Adrenal gland (tissue), 9 donors: ENCODE measurements at regions not wholly inside any gene's neighbourhood (a gene's known extent, or its start where the extent isn't known, plus 50 kb on each side); places are given as distances from the start of the nearest gene placed in this dataset.

Experiments used
- DNase-seq, 7 donors: peaks; one replicate each; pipeline ENCODE4 v3.0.0-alpha.2; 2019 to 2020
- H3K27ac ChIP-seq, 5 donors: fragments of 200-600 bp; sonication (generic) in 4 of 5; 1 replicate in 3 of 5; 2 replicates in 2 of 5; pipeline versions ENCODE4 v1.5.1 to v1.8.0; 2016 to 2020; ENCODE audit warnings: mild to moderate bottlenecking in 1 of 5
- H3K27me3 ChIP-seq: fragments of 200-600 bp; 2 replicates; pipeline ENCODE4 v1.8.0; 2021
- H3K36me3 ChIP-seq, 2 donors: fragments of 200-600 bp; replicated peaks in 1 of 2; 1 replicate in 1 of 2; 2 replicates in 1 of 2; pipeline versions ENCODE4 v1.5.1 to v1.8.0; 2018 to 2022
- H3K4me1 ChIP-seq, 2 donors: fragments of 200-600 bp; replicated peaks in 1 of 2; 1 replicate in 1 of 2; 2 replicates in 1 of 2; pipeline versions ENCODE4 v1.5.1 to v1.8.0; 2018 to 2021
- H3K4me3 ChIP-seq, 4 donors: fragments of 200-600 bp; sonication (generic) in 3 of 4; one replicate each; pipeline ENCODE4 v1.5.1; 2016 to 2018
- H3K9me3 ChIP-seq, 3 donors: fragments of 200-600 bp; sonication (generic) in 1 of 3; replicated peaks in 1 of 3; 1 replicate in 2 of 3; 2 replicates in 1 of 3; pipeline versions ENCODE4 v1.5.1 to v1.8.0; 2016 to 2021
- POLR2A ChIP-seq, 2 donors: fragments of 450-650 bp; IDR thresholded peaks; one replicate each; pipeline ENCODE4 v1.6.1; 2017; ENCODE audit warnings: antibody characterized with exemption in 2 of 2, mild to moderate bottlenecking in 2 of 2, moderate library complexity in 1 of 2
- WGBS, 4 donors: extraction: QIAGEN DNeasy Blood & Tissue Kit in 2 of 4; methylation state at CpG; one replicate each; pipeline versions ENCODE4 v1.1.5 to v1.1.7; 2013 to 2017; 5-methylcytosine and 5-hydroxymethylcytosine counted together
- intact Hi-C, 2 donors: fragments of 100-400 bp; cut with DNase I; formaldehyde crosslinking; loops; one replicate each; pipeline versions ENCODE4 v1.14.1 to v1.15.0; 2022 to 2023
- TF ChIP-seq, protein P1 (sequence below), 6 experiments: fragments of 450-650 bp in 4 of 6; fragments of 200-600 bp in 2 of 6; sonication (generic) in 1 of 6; IDR thresholded peaks; 1 replicate in 5 of 6; 2 replicates in 1 of 6; pipeline versions ENCODE4 v1.5.1 to v1.8.0; 2016 to 2021; ENCODE audit warnings: antibody characterized with exemption in 6 of 6, mild to moderate bottlenecking in 2 of 6, moderate library complexity in 1 of 6
- donor health status: healthy with polysubstance abuse.
- donor health status: Bipolar disorder and iron deficiency.
- donor health status: DM: yes; HTN: yes; CAD: no.
- donor health status: DM: no; HTN: no; CAD: no.
- donor health status: DM: no; HTN: no; CAD: no.

DNA sequence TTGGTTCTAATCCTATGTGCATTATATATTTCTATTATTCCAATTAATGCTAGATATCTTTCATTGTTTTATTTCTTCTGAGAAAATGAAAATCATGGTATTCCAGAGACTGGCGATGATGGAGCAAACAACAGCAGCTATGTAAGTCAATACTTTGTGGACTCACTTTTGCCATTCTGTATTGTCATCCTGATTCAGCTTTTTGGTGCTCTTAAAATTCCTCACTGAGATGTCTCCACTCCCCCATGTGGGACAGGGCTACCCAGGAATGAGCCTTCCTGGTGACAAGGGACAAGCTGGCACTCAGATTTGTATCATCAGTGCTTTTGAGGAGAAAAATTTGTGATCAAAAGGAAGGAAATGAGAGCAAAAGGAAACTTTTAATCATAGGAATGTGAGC lies 56.7 kb upstream of the XCR1 start:
- no peak overlapping the region for H3K4me3 ChIP-seq
- TF ChIP-seq POLR2A (IDR thresholded peaks at IDR 0.05): no peak
- TF ChIP-seq, protein P1, sequence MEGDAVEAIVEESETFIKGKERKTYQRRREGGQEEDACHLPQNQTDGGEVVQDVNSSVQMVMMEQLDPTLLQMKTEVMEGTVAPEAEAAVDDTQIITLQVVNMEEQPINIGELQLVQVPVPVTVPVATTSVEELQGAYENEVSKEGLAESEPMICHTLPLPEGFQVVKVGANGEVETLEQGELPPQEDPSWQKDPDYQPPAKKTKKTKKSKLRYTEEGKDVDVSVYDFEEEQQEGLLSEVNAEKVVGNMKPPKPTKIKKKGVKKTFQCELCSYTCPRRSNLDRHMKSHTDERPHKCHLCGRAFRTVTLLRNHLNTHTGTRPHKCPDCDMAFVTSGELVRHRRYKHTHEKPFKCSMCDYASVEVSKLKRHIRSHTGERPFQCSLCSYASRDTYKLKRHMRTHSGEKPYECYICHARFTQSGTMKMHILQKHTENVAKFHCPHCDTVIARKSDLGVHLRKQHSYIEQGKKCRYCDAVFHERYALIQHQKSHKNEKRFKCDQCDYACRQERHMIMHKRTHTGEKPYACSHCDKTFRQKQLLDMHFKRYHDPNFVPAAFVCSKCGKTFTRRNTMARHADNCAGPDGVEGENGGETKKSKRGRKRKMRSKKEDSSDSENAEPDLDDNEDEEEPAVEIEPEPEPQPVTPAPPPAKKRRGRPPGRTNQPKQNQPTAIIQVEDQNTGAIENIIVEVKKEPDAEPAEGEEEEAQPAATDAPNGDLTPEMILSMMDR (IDR thresholded peaks at IDR 0.05): no peak
- 88 to 100% (median 96%) methylated on average over 1 of the region's 1 CpG for WGBS, 4 donors
- H3K27me3 ChIP-seq: no peaks in the 10 kb centered on the region
- intact Hi-C loops: loop anchor here (10.0 kb wide), 2 partner anchors 291 to 319 kb away; partner anchors contain the start of gene CCR5 (in 1 of the 2)
- no peak for DNase-seq
- no peak overlapping the region for H3K27ac ChIP-seq
- H3K4me1 ChIP-seq: no peaks in the 10 kb centered on the region
- no peaks in the 10 kb centered on the region for H3K36me3 ChIP-seq
- no peaks in the 10 kb centered on the region for H3K9me3 ChIP-seq

DNA sequence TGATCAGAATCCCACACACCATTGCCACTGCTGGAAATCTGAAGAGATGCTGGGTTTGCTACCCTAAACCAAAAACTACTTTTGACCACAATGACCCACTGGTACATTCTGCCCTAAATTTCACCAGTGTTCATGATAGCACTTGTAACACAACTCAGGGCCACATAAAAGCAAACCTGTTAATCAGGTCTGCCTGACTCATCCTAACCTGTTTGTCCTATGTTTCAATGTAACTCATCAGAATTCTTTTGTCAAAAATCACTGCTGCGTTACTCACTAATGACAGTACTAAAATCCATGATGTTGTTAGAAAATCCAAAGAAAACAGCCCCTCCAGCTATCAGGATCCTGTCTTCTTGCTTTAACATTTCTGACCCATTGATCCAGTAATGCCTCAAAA lies 55.6 kb upstream of the XCR1 start:
- Histone ChIP-seq H3K4me3 (no peak overlapping the region), H3K9me3 (no peaks in the 10 kb centered on the region), H3K36me3 (no peaks in the 10 kb centered on the region), H3K27ac (no peak overlapping the region), H3K4me1 (no peaks in the 10 kb centered on the region), H3K27me3 (no peaks in the 10 kb centered on the region)
- TF ChIP-seq POLR2A (IDR thresholded peaks at IDR 0.05): no peak
- TF ChIP-seq, protein P1 (IDR thresholded peaks at IDR 0.05): no peak
- intact Hi-C loops: loop anchor here (10.0 kb wide), 2 partner anchors 292 to 318 kb away; partner anchors contain the start of gene CCR5 (in 1 of the 2)
- WGBS, 4 donors: 93 to 100% (median 96%) methylated on average over 1 of the region's 1 CpG
- DNase-seq: no peak

DNA sequence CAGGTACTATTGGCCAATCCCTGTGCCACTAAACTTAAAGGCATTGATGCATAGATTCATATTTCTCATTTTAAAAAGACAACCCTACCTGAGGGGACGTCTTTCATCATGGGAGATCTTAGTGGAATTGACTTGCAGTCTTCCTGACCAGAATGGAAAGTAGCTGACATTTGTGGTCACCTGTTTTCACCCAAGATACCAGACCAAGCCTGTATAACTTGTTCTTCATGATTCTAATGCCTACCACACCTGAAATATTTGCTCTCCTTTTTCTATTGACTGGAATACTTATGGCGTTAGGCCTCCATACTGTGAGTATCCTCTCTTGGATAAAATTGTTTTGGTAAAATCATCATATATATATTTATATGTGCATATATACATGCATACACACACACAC lies 54.7 kb upstream of the XCR1 start:
- no peak for DNase-seq
- Histone ChIP-seq H3K27me3 (no peaks in the 10 kb centered on the region), H3K9me3 (no peaks in the 10 kb centered on the region), H3K36me3 (no peaks in the 10 kb centered on the region), H3K27ac (no peak overlapping the region), H3K4me3 (no peak overlapping the region), H3K4me1 (no peaks in the 10 kb centered on the region)
- WGBS, 4 donors: 58 to 88% (median 78%) methylated on average over 2 of the region's 2 CpGs
- TF ChIP-seq, protein P1 (IDR thresholded peaks at IDR 0.05): no peak
- no peak for TF ChIP-seq POLR2A (IDR thresholded peaks at IDR 0.05)
- intact Hi-C loops: loop anchor here (10.0 kb wide), 2 partner anchors 293 to 317 kb away; partner anchors contain the start of gene CCR5 (in 1 of the 2)

DNA sequence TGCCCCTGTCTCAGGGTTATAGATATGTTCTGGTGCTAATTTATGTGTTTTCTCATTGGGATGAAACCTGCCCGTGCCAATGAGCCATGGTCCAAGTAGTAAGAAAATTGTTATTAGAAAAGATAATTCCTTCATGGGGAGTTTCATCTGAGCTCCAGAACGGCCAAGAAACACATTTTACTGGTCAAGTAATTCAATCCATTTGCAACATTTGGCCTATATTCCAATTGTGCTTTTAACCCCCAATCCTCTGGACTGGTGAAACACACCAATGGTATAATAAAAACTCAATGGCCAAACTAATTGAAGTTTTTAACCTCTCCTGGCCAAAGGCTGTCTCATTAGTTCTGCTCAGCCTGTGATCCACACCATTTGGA lies 53.7 kb upstream of the XCR1 start:
- Histone ChIP-seq H3K4me1 (no peaks in the 10 kb centered on the region), H3K4me3 (no peak overlapping the region), H3K9me3 (no peaks in the 10 kb centered on the region), H3K27me3 (no peaks in the 10 kb centered on the region), H3K27ac (no peak overlapping the region), H3K36me3 (no peaks in the 10 kb centered on the region)
- 45 to 57% (median 46%) methylated on average over 2 of the region's 2 CpGs for WGBS, 4 donors
- TF ChIP-seq, protein P1 (IDR thresholded peaks at IDR 0.05): no peak
- no peak for TF ChIP-seq POLR2A (IDR thresholded peaks at IDR 0.05)
- intact Hi-C loops: loop anchor here (2.0 to 10.0 kb wide), 3 partner anchors 142 to 316 kb away; partner anchors contain the start of gene CCR5 (in 1 of the 2)
- no peak for DNase-seq
